H1 (cell line): ENCODE measurements at regions not wholly inside any gene's neighbourhood (a gene's known extent, or its start where the extent isn't known, plus 50 kb on each side); places are given as distances from the start of the nearest gene placed in this dataset.

Experiments
- CTCF ChIA-PET: fragments of 300-600 bp; sonication (Branson Sonifier 250); formaldehyde crosslinking; loops from one replicate; lab custom pipeline; 2021; ENCODE audit not compliant: partially characterized antibody; lab: Charles Lee
- POLR2A ChIA-PET: fragments of 300-600 bp; sonication (Branson Sonifier 250); formaldehyde crosslinking; loops from one replicate; lab custom pipeline; 2021; ENCODE audit warnings: inconsistent platforms; ENCODE audit not compliant: partially characterized antibody; lab: Charles Lee
- DNase-seq, 2 experiments: peaks; one replicate each; pipeline versions ENCODE4 v3.0.0 to v3.0.0-alpha.2; 2010 to 2022; ENCODE audit warnings: low spot score in 2 of 2, low read depth in 1 of 2, mixed read lengths in 1 of 2
- FAIRE-seq: peaks from 2 replicates; lab custom pipeline; 2011; peaks lifted over from hg19 to GRCh38; lab: Jason Lieb, UNC
- H2AFZ ChIP-seq: 2 replicates; pipeline ENCODE4 v1.8.1; 2012; ENCODE audit warnings: low read length, inconsistent platforms
- H2AK5ac ChIP-seq: 2 replicates; pipeline ENCODE4 v1.6.1; 2013; ENCODE audit warnings: low read depth, low read length
- H2BK120ac ChIP-seq: replicated peaks from 2 replicates; pipeline ENCODE3; 2013; ENCODE audit warnings: low read depth, low read length, inconsistent platforms
- H2BK12ac ChIP-seq: 2 replicates; pipeline ENCODE4 v1.6.1; 2013; ENCODE audit warnings: low read depth, low read length
- H2BK15ac ChIP-seq: 2 replicates; pipeline ENCODE4 v1.6.1; 2013; ENCODE audit warnings: low read length
- H2BK20ac ChIP-seq: 2 replicates; pipeline ENCODE4 v1.6.1; 2013; ENCODE audit warnings: low read length
- H2BK5ac ChIP-seq: 2 replicates; pipeline ENCODE4 v1.6.1; 2013; ENCODE audit warnings: low read depth, low read length
- H3K14ac ChIP-seq: 2 replicates; pipeline ENCODE4 v1.6.1; 2013; ENCODE audit warnings: inconsistent platforms; ENCODE audit not compliant: insufficient read length
- H3K18ac ChIP-seq: 2 replicates; pipeline ENCODE4 v1.6.1; 2013; ENCODE audit warnings: low read length; ENCODE audit errors: extremely low read depth
- H3K23ac ChIP-seq: 2 replicates; pipeline ENCODE4 v1.6.1; 2013; ENCODE audit warnings: inconsistent platforms; ENCODE audit not compliant: insufficient read length
- H3K23me2 ChIP-seq: 2 replicates; pipeline ENCODE4 v1.6.1; 2013; ENCODE audit warnings: low read depth, low read length
- H3K27ac ChIP-seq: 2 replicates; pipeline ENCODE4 v1.6.1; 2011; ENCODE audit warnings: low read depth, low read length, inconsistent platforms
- H3K27me3 ChIP-seq, 4 experiments: replicated peaks in 1 of 4; 1 replicate in 1 of 4; 2 replicates in 3 of 4; pipeline versions ENCODE4 v1.6.1 to v1.8.1; 2011 to 2013; ENCODE audit warnings: low read length in 3 of 4, mild to moderate bottlenecking in 3 of 4, inconsistent platforms in 2 of 4, mixed read lengths in 2 of 4, moderate library complexity in 1 of 4; ENCODE audit not compliant: control insufficient read depth in 3 of 4, insufficient read depth in 3 of 4; ENCODE audit errors: extremely low read depth in 1 of 4
- H3K36me3 ChIP-seq, 4 experiments: 2 replicates each; pipeline versions ENCODE4 v1.6.1 to v1.8.1; 2011 to 2013; ENCODE audit warnings: mild to moderate bottlenecking in 4 of 4, low read length in 3 of 4, moderate library complexity in 2 of 4, control low read depth in 1 of 4, inconsistent platforms in 1 of 4; ENCODE audit not compliant: insufficient read depth in 4 of 4, control insufficient read depth in 2 of 4
- H3K4ac ChIP-seq: replicated peaks from 2 replicates; pipeline ENCODE3; 2013; ENCODE audit warnings: low read length, low read depth, mixed read lengths, inconsistent platforms; ENCODE audit not compliant: insufficient read length
- H3K4me1 ChIP-seq, 4 experiments: replicated peaks in 1 of 4; 1 replicate in 1 of 4; 2 replicates in 3 of 4; pipeline versions ENCODE4 v1.6.1 to v1.8.1; 2011 to 2013; ENCODE audit warnings: low read length in 3 of 4, inconsistent platforms in 2 of 4, mixed read lengths in 1 of 4; ENCODE audit not compliant: insufficient read depth in 4 of 4, control insufficient read depth in 3 of 4
- H3K4me2 ChIP-seq, 2 experiments: 2 replicates each; pipeline versions ENCODE4 v1.6.1 to v1.8.1; 2011 to 2013; ENCODE audit warnings: low read depth in 2 of 2, low read length in 2 of 2, control low read depth in 1 of 2, inconsistent platforms in 1 of 2, mild to moderate bottlenecking in 1 of 2; ENCODE audit not compliant: insufficient read depth in 1 of 2
- H3K4me3 ChIP-seq, 4 experiments: fragments of 200-600, 300-600 bp in 1 of 4; sonication (generic), shearing (Covaris generic), sonication (Bioruptor Twin) in 1 of 4; 2 replicates each; pipeline versions ENCODE4 v1.5.1 to v1.8.1; 2011 to 2016; ENCODE audit warnings: low read length in 4 of 4, low read depth in 3 of 4, control low read depth in 2 of 4, inconsistent platforms in 2 of 4, mild to moderate bottlenecking in 2 of 4, mixed read lengths in 1 of 4, moderate library complexity in 1 of 4; ENCODE audit not compliant: insufficient read depth in 2 of 4; ENCODE audit errors: extremely low read depth in 1 of 4
- H3K56ac ChIP-seq: replicated peaks from 2 replicates; pipeline ENCODE3; 2013; ENCODE audit warnings: low read depth, mild to moderate bottlenecking, mixed read lengths, low read length, inconsistent platforms; ENCODE audit not compliant: insufficient read length
- H3K79me1 ChIP-seq: 2 replicates; pipeline ENCODE4 v1.6.1; 2013; ENCODE audit warnings: low read depth, low read length, control low read depth
- H3K79me2 ChIP-seq, 2 experiments: 2 replicates each; pipeline versions ENCODE4 v1.6.1 to v1.8.1; 2012 to 2013; ENCODE audit warnings: low read length in 2 of 2, mild to moderate bottlenecking in 2 of 2, inconsistent platforms in 1 of 2; ENCODE audit not compliant: insufficient read depth in 2 of 2, control insufficient read depth in 1 of 2
- H3K9ac ChIP-seq, 4 experiments: replicated peaks in 1 of 4; 1 replicate in 1 of 4; 2 replicates in 3 of 4; pipeline versions ENCODE4 v1.6.1 to v1.8.1; 2011 to 2013; ENCODE audit warnings: low read depth in 3 of 4, low read length in 3 of 4, control low read depth in 2 of 4, mild to moderate bottlenecking in 2 of 4, moderate library complexity in 2 of 4, inconsistent platforms in 1 of 4; ENCODE audit errors: extremely low read depth in 1 of 4
- H3K9me3 ChIP-seq, 2 experiments: 2 replicates each; pipeline versions ENCODE4 v1.6.1 to v1.8.1; 2012 to 2013; ENCODE audit warnings: mild to moderate bottlenecking in 2 of 2, moderate library complexity in 2 of 2, control low read depth in 1 of 2, inconsistent platforms in 1 of 2, low read depth in 1 of 2, low read length in 1 of 2, mixed read lengths in 1 of 2; ENCODE audit not compliant: insufficient read depth in 2 of 2
- H4K20me1 ChIP-seq, 2 experiments: replicated peaks in 1 of 2; 2 replicates each; pipeline versions ENCODE3 to v1.8.1; 2011 to 2013; ENCODE audit warnings: inconsistent platforms in 2 of 2, low read length in 2 of 2, mild to moderate bottlenecking in 1 of 2; ENCODE audit not compliant: insufficient read depth in 2 of 2, control insufficient read depth in 1 of 2
- H4K5ac ChIP-seq: 2 replicates; pipeline ENCODE4 v1.6.1; 2013; ENCODE audit warnings: low read length, low read depth, mixed read lengths, inconsistent platforms; ENCODE audit not compliant: insufficient read length
- H4K8ac ChIP-seq: 2 replicates; pipeline ENCODE4 v1.8.0; 2013; ENCODE audit warnings: mild to moderate bottlenecking, moderate library complexity, low read length, inconsistent platforms; ENCODE audit not compliant: insufficient read depth; ENCODE audit errors: extremely low read depth
- H4K91ac ChIP-seq: replicated peaks from 2 replicates; pipeline ENCODE3; 2013; ENCODE audit warnings: low read length, mixed read lengths, inconsistent platforms; ENCODE audit not compliant: insufficient read length
- GABPA ChIP-seq: IDR thresholded peaks from 2 replicates; pipeline ENCODE4 v1.6.1; 2011; ENCODE audit warnings: mild to moderate bottlenecking, low read length, moderate library complexity, borderline replicate concordance; ENCODE audit not compliant: insufficient read depth
- WGBS, 2 experiments: shearing (Covaris generic) in 1 of 2; methylation state at CpG; one replicate each; pipeline versions ENCODE4 v1.1.6 to v1.1.7; 2013 to 2015; ENCODE audit warnings: low lambda C conversion rate in 2 of 2, mixed read lengths in 2 of 2, inconsistent platforms in 1 of 2, low coverage in 1 of 2, missing lambda C conversion rate in 1 of 2; ENCODE audit not compliant: insufficient replicate concordance in 2 of 2, insufficient coverage in 1 of 2, insufficient read length in 1 of 2; ENCODE audit errors: extremely low coverage in 1 of 2, missing lambda C conversion rate in 1 of 2; 5-methylcytosine and 5-hydroxymethylcytosine counted together

DNA sequence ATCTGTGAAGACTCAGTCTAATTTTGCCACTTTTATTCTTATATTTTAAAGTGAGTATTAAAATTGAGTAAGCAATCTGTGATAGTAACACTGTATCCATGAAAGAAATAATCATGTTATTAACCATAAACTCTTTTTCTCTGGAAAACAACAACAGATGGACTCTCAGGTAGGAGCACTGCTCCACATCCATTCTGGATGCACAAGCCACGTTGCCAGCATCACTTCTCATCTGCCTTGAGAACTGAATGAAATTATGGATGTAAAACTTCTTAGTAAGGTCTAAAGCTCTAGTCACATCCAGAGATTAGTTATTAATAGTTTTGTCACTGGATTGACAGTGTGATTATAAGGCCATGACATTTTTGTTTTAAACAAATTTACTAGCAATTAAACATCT lies 489.1 kb upstream of the SYT1 start:
- Histone ChIP-seq H3K23ac (no peak overlapping the region), H3K23me2 (no peaks in the 10 kb centered on the region), H2BK12ac (no peak overlapping the region), H3K4me2 (no peak overlapping the region), H2AFZ (no peak overlapping the region), H3K14ac (no peak overlapping the region), H3K18ac (no peak overlapping the region), H4K91ac (no peak overlapping the region), H3K79me1 (no peaks in the 10 kb centered on the region), H3K27ac (no peak overlapping the region), H2BK120ac (no peak overlapping the region), H3K4me1 (peaks cover 0 to 16% (median 2%) of the 10 kb centered on the region in 4 experiments; a peak in 4 of 7 replicates), H4K8ac (no peak overlapping the region), H3K36me3 (peaks cover 0 to 5% (median 0%) of the 10 kb centered on the region in 4 experiments; a peak in 2 of 8 replicates), H3K9ac (no peak overlapping the region), H3K27me3 (no peaks in the 10 kb centered on the region), H4K20me1 (no peaks in the 10 kb centered on the region), H2BK20ac (no peak overlapping the region), H2AK5ac (no peak overlapping the region), H2BK5ac (no peak overlapping the region), H3K56ac (no peak overlapping the region), H2BK15ac (no peak overlapping the region), H3K4me3 (no peak overlapping the region), H3K4ac (no peak overlapping the region), H3K9me3 (peaks cover 10 to 16% of the 10 kb centered on the region in 2 experiments), H3K79me2 (no peaks in the 10 kb centered on the region), H4K5ac (no peak overlapping the region)
- ChIA-PET POLR2A (no interaction called here), CTCF (no interaction called here)
- 94% methylated on average over 1 of the region's 1 CpG; no CpG with 5 or more reads in 1 of the 2 experiments for WGBS, 2 experiments
- DNase-seq (no peak), FAIRE-seq (no peak)
- TF ChIP-seq GABPA = no peak
